ENCODE measurements at regions not wholly inside any gene's neighbourhood (a gene's known extent, or its start where the extent isn't known, plus 50 kb on each side); places are given as distances from the start of the nearest gene placed in this dataset.
A peak's percentile ranks its signal among the peaks of the same experiment; 100 is the strongest.

GRCh38 chr17:63142836-63143235, 176.8 kb downstream of the TANC2 start:
- Histone ChIP-seq H3K4me1 (ENCODE audit: control insufficient read depth, insufficient read depth, low read length) (peaks cover 7% of the 10 kb centered on the region), H3K4me3 (ENCODE audit: low read length) (no peak overlapping the region), H3K27ac (ENCODE audit: low read length) (no peak overlapping the region), H3K36me3 (ENCODE audit: control insufficient read depth, insufficient read depth, low read length) (no peaks in the 10 kb centered on the region), H3K27me3 (ENCODE audit: control insufficient read depth, insufficient read depth, low read length) (no peaks in the 10 kb centered on the region), H3K9me3 (replicated peaks; ENCODE audit: control insufficient read depth, low read depth, low read length) (no peaks in the 10 kb centered on the region)
- no CpG with 5 or more reads among the region's 1 CpG for WGBS (ENCODE audit: insufficient coverage)
- DNase-seq: no peak

GRCh38 chr17:63150490-63150889, 184.5 kb downstream of the TANC2 start:
- peak overlapping the region; percentile 90 for H3K27ac ChIP-seq (ENCODE audit: low read length)
- WGBS (ENCODE audit: insufficient coverage): no CpG with 5 or more reads among the region's 1 CpG
- peaks cover 4% of the 10 kb centered on the region for H3K4me1 ChIP-seq (ENCODE audit: control insufficient read depth, insufficient read depth, low read length)
- H3K27me3 ChIP-seq (ENCODE audit: control insufficient read depth, insufficient read depth, low read length): no peaks in the 10 kb centered on the region
- H3K36me3 ChIP-seq (ENCODE audit: control insufficient read depth, insufficient read depth, low read length): no peaks in the 10 kb centered on the region
- no peak for DNase-seq
- no peaks in the 10 kb centered on the region for H3K9me3 ChIP-seq (replicated peaks; ENCODE audit: control insufficient read depth, low read depth, low read length)
- no peak overlapping the region for H3K4me3 ChIP-seq (ENCODE audit: low read length)

- H3K4me3 ChIP-seq (ENCODE audit: low read length): peak overlapping the region; percentile 30
- no peaks in the 10 kb centered on the region for H3K27me3 ChIP-seq (ENCODE audit: control insufficient read depth, insufficient read depth, low read length)
- DNase-seq: peak; percentile 89
- 6% methylated on average over 2 of the region's 4 CpGs for WGBS (ENCODE audit: insufficient coverage)
- no peaks in the 10 kb centered on the region for H3K9me3 ChIP-seq (replicated peaks; ENCODE audit: control insufficient read depth, low read depth, low read length)
- H3K4me1 ChIP-seq (ENCODE audit: control insufficient read depth, insufficient read depth, low read length): peaks cover 4% of the 10 kb centered on the region
- H3K36me3 ChIP-seq (ENCODE audit: control insufficient read depth, insufficient read depth, low read length): no peaks in the 10 kb centered on the region
- H3K27ac ChIP-seq (ENCODE audit: low read length): peak overlapping the region; percentile 90
Observed at GRCh38 chr17:63150994-63151464, 185.0 kb downstream of the TANC2 start.

GRCh38 chr17:63151941-63152523, 186.0 kb downstream of the TANC2 start:
- H3K36me3 ChIP-seq (ENCODE audit: control insufficient read depth, insufficient read depth, low read length): no peaks in the 10 kb centered on the region
- peak overlapping the region; percentile 63 for H3K27ac ChIP-seq (ENCODE audit: low read length)
- no peaks in the 10 kb centered on the region for H3K27me3 ChIP-seq (ENCODE audit: control insufficient read depth, insufficient read depth, low read length)
- no CpG with 5 or more reads among the region's 4 CpGs for WGBS (ENCODE audit: insufficient coverage)
- H3K4me1 ChIP-seq (ENCODE audit: control insufficient read depth, insufficient read depth, low read length): peaks cover 4% of the 10 kb centered on the region
- DNase-seq: peak; percentile 69
- peak overlapping the region; percentile 11 for H3K4me3 ChIP-seq (ENCODE audit: low read length)
- H3K9me3 ChIP-seq (replicated peaks; ENCODE audit: control insufficient read depth, low read depth, low read length): no peaks in the 10 kb centered on the region

GRCh38 chr17:63153488-63153887, 187.5 kb downstream of the TANC2 start:
- H3K9me3 ChIP-seq (replicated peaks; ENCODE audit: control insufficient read depth, low read depth, low read length): no peaks in the 10 kb centered on the region
- no peak overlapping the region for H3K27ac ChIP-seq (ENCODE audit: low read length)
- WGBS (ENCODE audit: insufficient coverage): no CpG with 5 or more reads among the region's 1 CpG
- H3K4me1 ChIP-seq (ENCODE audit: control insufficient read depth, insufficient read depth, low read length): peaks cover 4% of the 10 kb centered on the region
- no peak for DNase-seq
- H3K36me3 ChIP-seq (ENCODE audit: control insufficient read depth, insufficient read depth, low read length): no peaks in the 10 kb centered on the region
- no peak overlapping the region for H3K4me3 ChIP-seq (ENCODE audit: low read length)
- no peaks in the 10 kb centered on the region for H3K27me3 ChIP-seq (ENCODE audit: control insufficient read depth, insufficient read depth, low read length)

- DNase-seq: no peak
- no CpG with 5 or more reads among the region's 1 CpG for WGBS (ENCODE audit: insufficient coverage)
Observed at GRCh38 chr17:63154586-63155244, 188.7 kb downstream of the TANC2 start.

GRCh38 chr17:63156986-63157385, 191.0 kb downstream of the TANC2 start:
- no peak for DNase-seq
- Histone ChIP-seq H3K4me3 (ENCODE audit: low read length) (no peak overlapping the region), H3K36me3 (ENCODE audit: control insufficient read depth, insufficient read depth, low read length) (no peaks in the 10 kb centered on the region), H3K27me3 (ENCODE audit: control insufficient read depth, insufficient read depth, low read length) (no peaks in the 10 kb centered on the region), H3K9me3 (replicated peaks; ENCODE audit: control insufficient read depth, low read depth, low read length) (no peaks in the 10 kb centered on the region), H3K4me1 (ENCODE audit: control insufficient read depth, insufficient read depth, low read length) (peaks cover 2% of the 10 kb centered on the region), H3K27ac (ENCODE audit: low read length) (no peak overlapping the region)
- no CpG with 5 or more reads among the region's 1 CpG for WGBS (ENCODE audit: insufficient coverage)

More at GRCh38 chr17:63154586-63155244, 188.7 kb downstream of the TANC2 start:
- Histone ChIP-seq H3K4me3 (ENCODE audit: low read length) (no peak overlapping the region), H3K36me3 (ENCODE audit: control insufficient read depth, insufficient read depth, low read length) (no peaks in the 10 kb centered on the region), H3K27me3 (ENCODE audit: control insufficient read depth, insufficient read depth, low read length) (no peaks in the 10 kb centered on the region), H3K9me3 (replicated peaks; ENCODE audit: control insufficient read depth, low read depth, low read length) (no peaks in the 10 kb centered on the region), H3K27ac (ENCODE audit: low read length) (no peak overlapping the region), H3K4me1 (ENCODE audit: control insufficient read depth, insufficient read depth, low read length) (peaks cover 4% of the 10 kb centered on the region)

- 83% methylated on average over 5 of the region's 5 CpGs for WGBS (ENCODE audit: insufficient coverage)
- H3K27me3 ChIP-seq (ENCODE audit: control insufficient read depth, insufficient read depth, low read length): no peaks in the 10 kb centered on the region
Observed at GRCh38 chr17:63162406-63163157, 196.5 kb downstream of the TANC2 start.

GRCh38 chr17:63163158-63163520, 197.1 kb downstream of the TANC2 start:
- 50% methylated on average over 1 of the region's 1 CpG for WGBS (ENCODE audit: insufficient coverage)
- no peaks in the 10 kb centered on the region for H3K4me1 ChIP-seq (ENCODE audit: control insufficient read depth, insufficient read depth, low read length)
- H3K27me3 ChIP-seq (ENCODE audit: control insufficient read depth, insufficient read depth, low read length): no peaks in the 10 kb centered on the region

More at GRCh38 chr17:63162406-63163157, 196.5 kb downstream of the TANC2 start:
- no peaks in the 10 kb centered on the region for H3K9me3 ChIP-seq (replicated peaks; ENCODE audit: control insufficient read depth, low read depth, low read length)
- DNase-seq: no peak
- H3K27ac ChIP-seq (ENCODE audit: low read length): no peak overlapping the region
- H3K4me3 ChIP-seq (ENCODE audit: low read length): no peak overlapping the region
- no peaks in the 10 kb centered on the region for H3K4me1 ChIP-seq (ENCODE audit: control insufficient read depth, insufficient read depth, low read length)
- no peaks in the 10 kb centered on the region for H3K36me3 ChIP-seq (ENCODE audit: control insufficient read depth, insufficient read depth, low read length)

GRCh38 chr17:63165400-63165799, 199.4 kb downstream of the TANC2 start:
- H3K9me3 ChIP-seq (replicated peaks; ENCODE audit: control insufficient read depth, low read depth, low read length): no peaks in the 10 kb centered on the region
- WGBS (ENCODE audit: insufficient coverage): no CpG with 5 or more reads among the region's 2 CpGs
- H3K4me3 ChIP-seq (ENCODE audit: low read length): no peak overlapping the region
- no peaks in the 10 kb centered on the region for H3K36me3 ChIP-seq (ENCODE audit: control insufficient read depth, insufficient read depth, low read length)
- no peaks in the 10 kb centered on the region for H3K27me3 ChIP-seq (ENCODE audit: control insufficient read depth, insufficient read depth, low read length)
- DNase-seq: no peak
- H3K27ac ChIP-seq (ENCODE audit: low read length): no peak overlapping the region
- H3K4me1 ChIP-seq (ENCODE audit: control insufficient read depth, insufficient read depth, low read length): no peaks in the 10 kb centered on the region

More at GRCh38 chr17:63163158-63163520, 197.1 kb downstream of the TANC2 start:
- H3K36me3 ChIP-seq (ENCODE audit: control insufficient read depth, insufficient read depth, low read length): no peaks in the 10 kb centered on the region
- H3K4me3 ChIP-seq (ENCODE audit: low read length): no peak overlapping the region
- no peak overlapping the region for H3K27ac ChIP-seq (ENCODE audit: low read length)
- no peak for DNase-seq
- no peaks in the 10 kb centered on the region for H3K9me3 ChIP-seq (replicated peaks; ENCODE audit: control insufficient read depth, low read depth, low read length)

Measured in muscle of leg (tissue), 3 donors.